GM21786 (cell line): ENCODE measurements at regions not wholly inside any gene's neighbourhood (a gene's known extent, or its start where the extent isn't known, plus 50 kb on each side); places are given as distances from the start of the nearest gene placed in this dataset.

Experiments
- ATAC-seq: cut with Tn5 transposase; IDR thresholded peaks from one replicate; pipeline ENCODE4 v1.9.1; 2021; ENCODE audit not compliant: unreplicated experiment

- no peak for ATAC-seq
Measured at GRCh38 chr2:174668075-174668474, 70.5 kb upstream of the WIPF1 start.

DNA sequence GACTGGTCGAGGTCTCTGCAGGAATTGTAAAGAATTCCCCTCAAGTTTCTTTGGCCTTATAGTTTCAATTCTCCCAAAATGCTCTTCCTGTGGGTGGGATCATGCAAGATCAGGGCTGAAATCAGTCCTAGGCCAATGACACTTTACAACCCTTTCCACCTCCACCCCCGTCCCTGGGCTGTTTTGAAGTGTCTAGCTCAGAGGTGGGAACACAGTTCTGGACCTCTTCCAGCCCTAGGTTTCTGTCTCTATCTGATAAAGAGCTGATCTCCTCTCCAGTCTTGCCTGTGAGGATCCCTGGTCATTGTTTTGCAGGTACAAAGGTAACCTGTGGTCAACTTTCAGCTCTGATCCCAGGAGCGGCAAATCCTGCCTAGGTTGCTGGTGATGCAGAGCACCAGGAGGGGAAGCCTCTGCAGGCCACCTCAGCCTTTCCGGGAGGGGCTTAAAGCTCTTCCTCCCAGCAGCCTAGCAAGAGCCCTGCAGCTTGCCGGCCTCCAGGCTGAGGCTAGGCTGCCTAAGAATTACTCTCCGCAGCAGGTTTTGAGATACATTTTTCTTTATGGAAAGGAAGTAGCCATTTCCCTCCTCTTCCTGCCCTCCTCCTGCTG is 69.8 kb upstream of the WIPF1 start:
- ATAC-seq, result no peak

GRCh38 chr2:174666845-174667244 is 69.2 kb upstream of the WIPF1 start:
- ATAC-seq, result no peak

GRCh38 chr2:174666312-174666711 is 68.7 kb upstream of the WIPF1 start:
- no peak for ATAC-seq

- no peak for ATAC-seq
Measured at GRCh38 chr2:174664084-174664759, 66.6 kb upstream of the WIPF1 start.

DNA sequence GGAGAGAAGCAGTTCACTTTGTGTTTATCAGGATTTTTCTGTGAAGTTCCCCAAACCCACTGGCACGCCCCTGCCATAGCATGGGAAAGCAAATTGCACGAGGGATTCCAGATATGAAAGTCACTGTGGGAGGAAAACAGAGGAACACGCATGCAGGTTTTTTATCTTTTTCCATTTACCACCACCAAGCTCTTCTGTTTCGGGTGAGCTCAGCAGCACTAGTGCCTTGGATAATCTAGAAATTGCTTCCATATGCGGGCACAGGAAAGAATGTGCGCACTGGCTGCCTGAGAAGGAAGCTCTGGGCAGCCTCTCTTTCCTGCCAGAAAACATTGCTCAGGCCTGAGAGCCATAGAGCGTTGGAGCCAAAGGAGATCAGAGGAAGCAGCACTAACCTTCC is 65.9 kb upstream of the WIPF1 start:
- ATAC-seq, result no peak

- ATAC-seq, result no peak
Measured at GRCh38 chr2:174662859-174663258, 65.3 kb upstream of the WIPF1 start.

DNA sequence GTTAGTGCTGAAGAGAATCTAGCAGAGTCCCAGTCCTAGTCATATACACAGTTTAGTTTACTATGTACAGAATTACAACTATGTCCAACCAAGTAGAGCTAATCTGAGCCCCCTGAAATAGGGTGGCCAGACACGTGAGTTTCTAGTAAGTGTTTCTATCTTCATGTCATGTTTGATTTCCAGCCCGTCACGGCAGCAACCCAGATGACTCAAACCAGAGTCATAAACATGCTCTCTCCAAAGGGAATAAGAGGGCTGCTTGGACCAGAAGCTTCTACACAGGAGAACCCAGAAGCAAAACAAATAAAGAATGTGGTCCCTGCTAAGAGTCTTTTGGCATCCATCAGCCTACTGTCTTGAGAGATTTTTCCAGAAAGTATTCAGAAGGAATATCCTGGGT is 64.9 kb upstream of the WIPF1 start:
- no peak for ATAC-seq

- no peak for ATAC-seq
Measured at GRCh38 chr2:174660984-174661675, 63.5 kb upstream of the WIPF1 start.

DNA sequence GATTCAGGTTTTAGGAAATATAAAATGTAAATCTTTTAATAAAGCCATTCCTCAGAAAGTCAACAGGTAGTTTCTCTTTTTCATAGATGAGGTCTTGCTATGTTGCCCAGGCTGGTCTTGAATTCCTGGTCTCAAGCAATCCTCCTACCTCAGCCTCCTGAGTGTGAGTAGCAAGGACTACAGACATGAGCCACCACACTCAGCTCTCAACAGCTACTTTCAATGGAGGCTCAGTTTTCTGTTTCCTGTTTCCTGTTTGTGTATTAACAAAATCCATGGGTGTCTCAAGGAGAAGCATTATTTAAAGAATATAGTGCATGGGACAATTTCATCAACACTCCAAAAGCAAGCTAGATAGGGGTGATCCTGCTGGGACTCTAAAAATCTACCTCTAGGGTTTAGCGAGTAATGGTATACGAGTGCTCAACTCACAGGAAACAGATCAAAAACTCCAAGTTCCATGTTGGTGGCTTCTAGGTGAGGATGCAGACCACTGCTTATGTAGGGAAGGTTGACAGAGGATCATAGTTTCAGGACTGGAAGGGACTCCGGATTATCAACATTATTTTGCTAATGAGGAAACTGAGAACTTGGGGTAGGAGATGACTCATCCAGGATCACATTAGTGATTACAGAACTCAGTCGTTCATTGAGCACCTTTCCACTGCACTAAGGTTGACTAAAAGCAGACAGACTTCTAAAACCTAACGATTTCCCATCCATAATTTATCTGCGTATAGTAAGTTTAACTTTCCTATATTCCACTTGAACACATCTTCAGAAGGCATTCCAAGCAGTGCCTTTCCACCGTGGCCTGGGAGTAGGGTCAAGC is 61.7 kb upstream of the WIPF1 start:
- no peak for ATAC-seq

GRCh38 chr2:174656676-174657176 is 59.1 kb upstream of the WIPF1 start:
- no peak for ATAC-seq

- no peak for ATAC-seq
Measured at GRCh38 chr2:174656035-174656434, 58.4 kb upstream of the WIPF1 start.

- ATAC-seq, result no peak
Measured at GRCh38 chr2:174654419-174654941, 56.9 kb upstream of the WIPF1 start.

DNA sequence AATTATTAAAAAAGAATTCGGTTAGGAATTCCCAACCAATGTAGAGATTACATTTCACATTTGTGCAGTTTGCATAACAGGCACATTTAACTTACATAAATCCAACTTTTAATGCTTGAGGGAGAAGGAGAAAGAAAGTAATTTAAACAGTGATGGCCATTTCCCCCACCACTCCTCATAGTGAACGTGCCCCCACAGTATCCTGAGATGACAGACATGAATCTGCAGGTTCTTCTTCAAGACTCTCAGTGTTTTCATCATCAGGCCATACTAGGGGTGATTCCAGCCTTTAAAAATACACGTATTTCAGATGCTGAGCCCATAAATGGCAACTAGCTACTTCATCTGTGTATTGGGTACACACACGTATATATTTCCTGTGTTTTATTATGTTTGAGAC is 51.3 kb upstream of the WIPF1 start:
- ATAC-seq, result no peak
